IMR-90 (cell line): ENCODE measurements at regions not wholly inside any gene's neighbourhood (a gene's known extent, or its start where the extent isn't known, plus 50 kb on each side); places are given as distances from the start of the nearest gene placed in this dataset.

Experiments used
- ATAC-seq: fragments of 200-7000 bp; cut with Tn5 transposase; 2 replicates; pipeline ENCODE4 v1.9.1; 2020; ENCODE audit warnings: low read depth, mild to moderate bottlenecking, moderate library complexity
- BruUV-seq: library from RNA; stranded (reverse); fragments of 400-500 nt; replicated peaks from 2 replicates; lab custom pipeline; 2021; lab: Mats Ljungman, UMichigan
- CTCF ChIA-PET: fragments of 300-600 bp; formaldehyde crosslinking; extraction: SDS; loops from one replicate; lab custom pipeline; 2021; ENCODE audit warnings: antibody characterized with exemption; lab: Yijun Ruan, JAX
- POLR2A ChIA-PET: fragments of 300-600 bp; sonication (Branson Sonifier 250); formaldehyde crosslinking; loops from one replicate; lab custom pipeline; 2022; ENCODE audit warnings: antibody characterized with exemption; ENCODE audit not compliant: unreplicated experiment; lab: Charles Lee
- DNase-seq: peaks from one replicate; pipeline ENCODE4 v3.0.0; 2013
- H2AFZ ChIP-seq: replicated peaks from 2 replicates; pipeline ENCODE3; 2013; ENCODE audit warnings: low read length, mild to moderate bottlenecking; ENCODE audit not compliant: poor library complexity
- H2AK5ac ChIP-seq: 2 replicates; pipeline ENCODE4 v1.6.1; 2013; ENCODE audit warnings: low read depth, low read length, inconsistent platforms
- H2AK9ac ChIP-seq: replicated peaks from 2 replicates; pipeline ENCODE3; 2013; ENCODE audit warnings: mild to moderate bottlenecking, low read depth, low read length, moderate library complexity; ENCODE audit not compliant: poor library complexity
- H2BK120ac ChIP-seq: 2 replicates; pipeline ENCODE4 v1.6.1; 2013; ENCODE audit warnings: low read depth, low read length, inconsistent platforms
- H2BK15ac ChIP-seq: 3 replicates; pipeline ENCODE4 v1.6.1; 2013; ENCODE audit warnings: low read depth, low read length, inconsistent platforms
- H2BK20ac ChIP-seq: 2 replicates; pipeline ENCODE4 v1.6.1; 2013; ENCODE audit warnings: low read depth, mild to moderate bottlenecking, inconsistent platforms, low read length, moderate library complexity
- H2BK5ac ChIP-seq: 2 replicates; pipeline ENCODE4 v1.6.1; 2013; ENCODE audit warnings: mild to moderate bottlenecking, low read depth, low read length, inconsistent platforms; ENCODE audit not compliant: poor library complexity, severe bottlenecking
- H3K14ac ChIP-seq: replicated peaks from 2 replicates; pipeline ENCODE4 v1.6.1; 2013; ENCODE audit warnings: low read depth, low read length, inconsistent platforms
- H3K18ac ChIP-seq: 2 replicates; pipeline ENCODE4 v1.6.1; 2013; ENCODE audit warnings: low read depth, low read length, control low read depth
- H3K23ac ChIP-seq: 2 replicates; pipeline ENCODE4 v1.6.1; 2013; ENCODE audit warnings: low read depth, low read length, inconsistent platforms
- H3K27ac ChIP-seq: 2 replicates; pipeline ENCODE4 v1.5.1; 2013; ENCODE audit warnings: mild to moderate bottlenecking, control low read depth, low read length; ENCODE audit not compliant: insufficient read depth
- H3K27me3 ChIP-seq: 2 replicates; pipeline ENCODE4 v1.6.1; 2013; ENCODE audit warnings: low read length; ENCODE audit not compliant: control insufficient read depth, insufficient read depth
- H3K36me3 ChIP-seq: 2 replicates; pipeline ENCODE4 v1.6.1; 2013; ENCODE audit warnings: low read length, mixed read lengths; ENCODE audit not compliant: control insufficient read depth, insufficient read depth
- H3K4ac ChIP-seq: 2 replicates; pipeline ENCODE4 v1.6.1; 2013; ENCODE audit warnings: low read depth, low read length, inconsistent platforms
- H3K4me1 ChIP-seq: 2 replicates; pipeline ENCODE4 v1.6.1; 2013; ENCODE audit warnings: low read length, mixed read lengths; ENCODE audit not compliant: control insufficient read depth, insufficient read depth
- H3K4me2 ChIP-seq: 2 replicates; pipeline ENCODE4 v1.6.1; 2013; ENCODE audit warnings: low read depth, mild to moderate bottlenecking, control low read depth, low read length, moderate library complexity
- H3K4me3 ChIP-seq: 2 replicates; pipeline ENCODE4 v1.5.1; 2013; ENCODE audit warnings: low read depth, mild to moderate bottlenecking, control low read depth, low read length, moderate library complexity; ENCODE audit not compliant: insufficient read depth
- H3K56ac ChIP-seq: 2 replicates; pipeline ENCODE4 v1.6.1; 2013; ENCODE audit warnings: low read length, inconsistent platforms; ENCODE audit not compliant: insufficient read depth; ENCODE audit errors: extremely low read depth
- H3K79me1 ChIP-seq, 2 experiments: 2 replicates each; pipeline ENCODE4 v1.6.1; 2013; ENCODE audit warnings: low read length in 2 of 2, inconsistent platforms in 1 of 2, low read depth in 1 of 2
- H3K9ac ChIP-seq: 2 replicates; pipeline ENCODE4 v1.6.1; 2013; ENCODE audit warnings: low read depth, low read length, control low read depth
- H3K9me1 ChIP-seq: 2 replicates; pipeline ENCODE4 v1.6.1; 2013; ENCODE audit warnings: low read length, inconsistent platforms; ENCODE audit not compliant: insufficient read depth
- H3K9me3 ChIP-seq: 2 replicates; pipeline ENCODE4 v1.6.1; 2013; ENCODE audit warnings: low read length; ENCODE audit not compliant: control insufficient read depth, insufficient read depth
- H4K20me1 ChIP-seq: 2 replicates; pipeline ENCODE4 v1.6.1; 2013; ENCODE audit warnings: low read length, inconsistent platforms; ENCODE audit not compliant: insufficient read depth
- H4K5ac ChIP-seq: 2 replicates; pipeline ENCODE4 v1.6.1; 2013; ENCODE audit warnings: mild to moderate bottlenecking, low read depth, low read length, control low read depth
- H4K8ac ChIP-seq, 2 experiments: 2 replicates each; pipeline ENCODE4 v1.6.1; 2013; ENCODE audit warnings: low read depth in 2 of 2, low read length in 2 of 2, control low read depth in 1 of 2, inconsistent platforms in 1 of 2
- H4K91ac ChIP-seq: 2 replicates; pipeline ENCODE4 v1.6.1; 2013; ENCODE audit warnings: low read depth, low read length, inconsistent platforms; ENCODE audit not compliant: insufficient read depth
- BHLHE40 ChIP-seq: fragments of 150-350 bp; IDR thresholded peaks from 2 replicates; pipeline ENCODE4 v1.6.1; 2016; ENCODE audit warnings: mild to moderate bottlenecking, low read depth, low read length
- CEBPB ChIP-seq: IDR thresholded peaks from 2 replicates; pipeline ENCODE4 v1.6.1; 2012; ENCODE audit warnings: low read depth, low read length, improper control_type of control experiment
- CHD1 ChIP-seq: IDR thresholded peaks from 2 replicates; pipeline ENCODE4 v1.6.1; 2012; ENCODE audit warnings: low read depth, low read length, improper control_type of control experiment
- ELK1 ChIP-seq: fragments of 150-350 bp; IDR thresholded peaks from 2 replicates; pipeline ENCODE4 v1.6.1; 2016; ENCODE audit warnings: low read depth, mild to moderate bottlenecking, low read length, moderate library complexity, borderline replicate concordance
- FOS ChIP-seq: fragments of 150-350 bp; IDR thresholded peaks from 2 replicates; pipeline ENCODE4 v1.6.1; 2016; ENCODE audit warnings: low read depth, low read length
- MAFK ChIP-seq: IDR thresholded peaks from 2 replicates; pipeline ENCODE4 v1.6.1; 2012; ENCODE audit warnings: low read depth, low read length, improper control_type of control experiment
- MAZ ChIP-seq: IDR thresholded peaks from 2 replicates; pipeline ENCODE4 v1.6.1; 2012; ENCODE audit warnings: low read depth, mild to moderate bottlenecking, low read length, improper control_type of control experiment, moderate library complexity, borderline replicate concordance
- MXI1 ChIP-seq: IDR thresholded peaks from 2 replicates; pipeline ENCODE4 v1.6.1; 2012; ENCODE audit warnings: low read depth, mild to moderate bottlenecking, low read length, moderate library complexity, borderline replicate concordance
- NFE2L2 ChIP-seq: fragments of 150-350 bp; IDR thresholded peaks from 2 replicates; pipeline ENCODE4 v1.6.1; 2016; ENCODE audit warnings: low read depth, mild to moderate bottlenecking, low read length
- POLR2A ChIP-seq: IDR thresholded peaks from 2 replicates; pipeline ENCODE4 v1.6.1; 2012; ENCODE audit warnings: mild to moderate bottlenecking, low read depth, low read length
- RAD21 ChIP-seq: IDR thresholded peaks from 2 replicates; pipeline ENCODE4 v1.6.1; 2012; ENCODE audit warnings: low read length, improper control_type of control experiment
- RCOR1 ChIP-seq: IDR thresholded peaks from 2 replicates; pipeline ENCODE4 v1.6.1; 2012; ENCODE audit warnings: mild to moderate bottlenecking, low read length, improper control_type of control experiment; ENCODE audit not compliant: insufficient replicate concordance
- RFX5 ChIP-seq: IDR thresholded peaks from 2 replicates; pipeline ENCODE4 v1.8.0; 2012; ENCODE audit warnings: low read depth, mild to moderate bottlenecking, low read length, moderate library complexity
- SMC3 ChIP-seq: fragments of 150-350 bp; IDR thresholded peaks from 2 replicates; pipeline ENCODE4 v1.6.1; 2016; ENCODE audit warnings: low read depth, mild to moderate bottlenecking, antibody characterized with exemption, low read length, moderate library complexity
- WGBS, 2 experiments: methylation state at CpG; one replicate each; pipeline versions ENCODE4 v1.1.5 to v1.1.7; 2013; ENCODE audit warnings: missing lambda C conversion rate in 2 of 2; ENCODE audit not compliant: insufficient read length in 1 of 2; ENCODE audit errors: extremely low coverage in 2 of 2; 5-methylcytosine and 5-hydroxymethylcytosine counted together
- dilution Hi-C: fragments of 300-500 bp; cut with HindIII; formaldehyde crosslinking; loops from one replicate; pipeline ENCODE4 v1.14.3; 2018; ENCODE audit warnings: low sequenced_read_pairs; ENCODE audit not compliant: unreplicated experiment
- in situ Hi-C: fragments of 300-500 bp; cut with MboI; formaldehyde crosslinking; loops from 3 replicates; pipeline ENCODE4 v1.14.3; 2019; ENCODE audit warnings: low sequenced_read_pairs, inconsistent platforms, mixed read lengths
- intact Hi-C: fragments of 100-400 bp; cut with micrococcal nuclease; formaldehyde crosslinking; loops from 2 replicates; pipeline ENCODE4 v1.10.0; 2022
- TF ChIP-seq, protein P1 (sequence below): fragments of 150-350 bp; IDR thresholded peaks from 2 replicates; pipeline ENCODE4 v1.6.1; 2017; ENCODE audit warnings: mild to moderate bottlenecking, antibody characterized with exemption, low read length, low read depth

GRCh38 chr2:217650716-217651360, 352.0 kb downstream of the TNS1 start:
- in situ Hi-C loops: no loop called here
- H4K91ac ChIP-seq: peak overlapping the region; percentile 62; the same call in 1 of the 2 replicates
- H3K9me3 ChIP-seq: no peaks in the 10 kb centered on the region
- H3K9ac ChIP-seq: no peak overlapping the region
- H3K4me3 ChIP-seq: no peak overlapping the region
- H3K23ac ChIP-seq: no peak overlapping the region
- ChIA-PET POLR2A (interaction anchor here (0.6 kb wide), 1 partner anchor 25 kb away, joined by 3 read pairs; no protein-coding TSS in a partner anchor), CTCF (interaction anchor here (0.6 to 2.7 kb wide), 18 partner anchors 9 to 346 kb away, joined by 3 to 20 read pairs (median 4); no protein-coding TSS in a partner anchor)
- peak; percentile 68 for ATAC-seq
- H4K5ac ChIP-seq: peak overlapping the region; percentile 66; the same call in 1 of the 2 replicates
- dilution Hi-C loops: no loop called here
- H3K79me1 ChIP-seq: no peaks in the 10 kb centered on the region
- H2AK9ac ChIP-seq: peak overlapping the region; percentile 31
- H3K27me3 ChIP-seq: no peaks in the 10 kb centered on the region
- no TSS peak for BruUV-seq
- intact Hi-C loops: loop anchor here (1.0 to 2.0 kb wide), 2 partner anchors 62 to 140 kb away; no protein-coding TSS in a partner anchor
- no peak overlapping the region for H3K56ac ChIP-seq
- no CpG with 5 or more reads among the region's 9 CpGs for WGBS, 2 experiments
- peak overlapping the region; percentile 76; the same call in 1 of the 2 replicates for H2BK20ac ChIP-seq
- 0 out of 2 replicates have a peak overlapping the region, but pooled peaks have one; percentile 37 for H2AK5ac ChIP-seq
- no peak overlapping the region for H3K4me2 ChIP-seq
- H3K9me1 ChIP-seq: peaks cover 5% of the 10 kb centered on the region
- H2BK5ac ChIP-seq: no peak overlapping the region
- peak overlapping the region in 1 of 2 experiments; percentile 81; a peak in 1 of 4 replicates for H4K8ac ChIP-seq
- H3K4ac ChIP-seq: peak overlapping the region; percentile 28
- H3K27ac ChIP-seq: no peak overlapping the region
- peaks cover 9% of the 10 kb centered on the region for H3K4me1 ChIP-seq
- peak overlapping the region; percentile 59; the same call in 1 of the 2 replicates for H2BK120ac ChIP-seq
- no peaks in the 10 kb centered on the region for H3K36me3 ChIP-seq
- peak; percentile 66 for DNase-seq
- no peaks in the 10 kb centered on the region for H4K20me1 ChIP-seq
- H2BK15ac ChIP-seq: peak overlapping the region; percentile 4; the same call in 2 of the 3 replicates
- peak overlapping the region; percentile 14; the same call in 1 of the 2 replicates for H3K14ac ChIP-seq
- no peak overlapping the region for H3K18ac ChIP-seq
- H2AFZ ChIP-seq: peak overlapping the region; percentile 66
- TF ChIP-seq MAFK: no peak
- TF ChIP-seq MAZ: no peak
- TF ChIP-seq BHLHE40: no peak
- no peak for TF ChIP-seq ELK1
- TF ChIP-seq RCOR1: no peak
- TF ChIP-seq FOS: no peak
- no peak for TF ChIP-seq RFX5
- no peak for TF ChIP-seq CEBPB
- TF ChIP-seq CHD1: no peak
- TF ChIP-seq SMC3: peak; percentile 66
- no peak for TF ChIP-seq NFE2L2
- TF ChIP-seq MXI1: no peak
- TF ChIP-seq POLR2A: no peak
- TF ChIP-seq, protein P1, sequence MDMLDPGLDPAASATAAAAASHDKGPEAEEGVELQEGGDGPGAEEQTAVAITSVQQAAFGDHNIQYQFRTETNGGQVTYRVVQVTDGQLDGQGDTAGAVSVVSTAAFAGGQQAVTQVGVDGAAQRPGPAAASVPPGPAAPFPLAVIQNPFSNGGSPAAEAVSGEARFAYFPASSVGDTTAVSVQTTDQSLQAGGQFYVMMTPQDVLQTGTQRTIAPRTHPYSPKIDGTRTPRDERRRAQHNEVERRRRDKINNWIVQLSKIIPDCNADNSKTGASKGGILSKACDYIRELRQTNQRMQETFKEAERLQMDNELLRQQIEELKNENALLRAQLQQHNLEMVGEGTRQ: no peak
- peak; percentile 67 for TF ChIP-seq RAD21
